ENCODE measurements at regions not wholly inside any gene's neighbourhood (a gene's known extent, or its start where the extent isn't known, plus 50 kb on each side); places are given as distances from the start of the nearest gene placed in this dataset.

DNA sequence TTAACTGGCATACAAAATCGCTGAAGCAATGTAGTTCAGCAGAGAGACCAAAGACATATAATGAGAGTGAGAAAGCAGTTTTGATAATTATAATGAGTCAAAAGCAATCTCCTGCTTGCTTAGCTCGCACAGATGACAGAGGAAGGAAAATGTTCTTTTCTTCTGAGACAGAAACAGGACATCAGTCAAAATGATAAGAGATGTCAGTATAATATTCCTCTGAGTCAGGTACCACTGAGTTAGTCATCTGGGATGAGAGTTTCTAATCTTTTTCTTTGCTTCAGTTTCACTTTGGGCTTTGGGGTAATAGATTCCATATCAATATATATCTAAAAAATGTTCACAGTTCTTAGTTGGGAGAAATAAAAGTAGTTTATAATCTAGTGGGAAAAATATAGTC, 387.2 kb downstream of the PCDH7 start:
- no peak for DNase-seq

DNA sequence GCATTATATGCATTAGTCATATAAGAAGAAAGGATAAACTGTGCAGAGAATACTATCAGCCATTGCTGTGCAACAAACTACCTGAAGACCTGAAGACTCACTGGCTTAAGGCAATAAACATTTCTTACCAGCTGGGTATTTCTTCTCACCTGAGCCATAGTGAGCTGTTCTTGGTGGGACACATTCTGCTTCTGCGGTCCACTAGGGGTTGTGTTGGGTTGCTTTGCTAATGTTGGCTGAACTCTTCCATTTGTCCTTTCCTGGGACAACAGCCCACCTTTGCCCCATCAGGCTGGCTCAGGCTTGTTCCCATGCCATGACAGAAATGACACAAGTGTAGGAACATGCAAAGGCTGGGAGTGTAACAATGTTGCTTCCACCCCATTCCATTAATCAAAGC, 388.6 kb downstream of the PCDH7 start:
- no peak for DNase-seq

DNA sequence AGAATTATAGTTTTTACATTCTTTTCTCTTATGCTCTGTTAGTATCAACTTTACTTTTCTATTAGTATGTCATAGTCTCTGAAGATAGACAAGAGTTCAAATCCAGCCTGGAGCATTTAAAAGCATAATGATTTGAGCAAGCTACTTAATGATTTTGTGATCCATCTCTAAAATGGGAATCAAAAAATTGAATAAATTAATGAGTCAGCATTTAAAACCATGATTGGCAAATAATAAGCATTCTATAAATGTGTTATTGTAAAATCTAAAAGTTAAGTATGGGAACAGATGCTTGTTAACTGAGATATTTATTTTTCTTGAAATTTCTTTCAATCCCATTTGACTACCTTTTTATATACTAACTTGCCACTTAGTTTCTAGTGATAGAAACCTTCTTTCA, 391.6 kb downstream of the PCDH7 start:
- no peak for DNase-seq

- DNase-seq: no peak
These were observed 394.6 kb downstream of the PCDH7 start for GRCh38 chr4:31114816-31115215.

DNA sequence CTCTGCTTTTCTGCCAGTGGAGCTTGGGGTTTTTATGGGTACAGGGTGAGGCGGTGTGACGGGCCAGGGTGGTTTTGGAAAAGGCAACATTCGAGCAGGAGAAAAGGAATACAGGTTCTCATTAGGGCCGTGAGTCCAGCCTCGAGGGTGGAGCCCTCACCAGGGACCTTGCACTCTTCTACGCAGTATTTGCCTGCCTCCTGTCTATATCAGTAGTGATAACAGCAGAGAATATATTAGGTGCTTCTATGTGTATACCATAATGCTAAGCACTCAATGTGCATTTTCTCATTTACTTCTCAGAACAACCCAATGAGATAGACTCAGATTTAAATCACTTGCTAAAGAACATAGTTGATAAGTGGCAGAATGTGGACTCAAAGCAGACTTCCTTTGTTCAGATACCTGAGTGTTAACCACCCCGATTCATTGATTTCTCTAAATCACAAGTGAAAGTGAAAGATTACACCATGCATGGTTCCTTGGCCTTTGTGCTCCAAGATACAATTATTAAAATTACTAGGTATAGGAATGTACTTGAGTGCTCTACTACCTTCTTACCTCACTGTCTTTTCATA, 403.9 kb downstream of the PCDH7 start:
- DNase-seq: no peak

DNA sequence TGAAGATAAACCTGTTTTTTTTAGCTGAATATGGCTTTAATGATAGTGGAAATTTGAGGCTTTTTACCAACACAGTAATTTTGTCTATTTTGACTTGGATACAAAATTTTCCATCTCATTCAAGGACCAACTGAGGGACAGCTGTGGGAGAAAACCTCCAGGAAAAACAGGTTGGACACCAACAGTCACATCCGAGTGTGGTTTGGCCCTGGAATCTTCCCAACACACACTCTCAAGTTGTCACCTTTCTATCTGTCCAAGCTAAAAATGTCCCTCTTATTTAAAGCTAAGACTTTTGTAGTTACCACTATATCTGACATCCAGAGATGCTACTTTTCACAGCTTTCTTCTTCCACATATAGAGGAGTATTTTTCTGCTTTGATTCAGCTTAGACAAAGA, 404.9 kb downstream of the PCDH7 start:
- no peak for DNase-seq

DNA sequence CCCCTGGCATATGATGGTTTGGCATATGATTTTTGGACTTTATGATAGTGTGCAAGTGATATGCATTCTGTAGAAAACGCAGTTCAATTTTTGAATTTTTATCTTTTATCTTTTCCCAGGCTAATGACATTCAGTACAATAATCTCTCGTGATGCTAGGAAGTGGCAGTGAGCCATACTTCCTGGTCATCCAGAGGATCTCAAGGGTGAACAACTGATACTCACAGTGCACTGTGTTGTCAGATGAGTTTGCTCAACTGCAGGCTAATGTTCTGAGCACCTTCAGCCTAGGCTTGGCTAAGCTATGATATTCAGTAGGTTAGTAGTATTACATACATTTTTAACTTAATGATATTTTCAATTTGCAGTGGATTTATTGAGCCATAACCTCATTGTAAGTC, 405.3 kb downstream of the PCDH7 start:
- DNase-seq: no peak

DNA sequence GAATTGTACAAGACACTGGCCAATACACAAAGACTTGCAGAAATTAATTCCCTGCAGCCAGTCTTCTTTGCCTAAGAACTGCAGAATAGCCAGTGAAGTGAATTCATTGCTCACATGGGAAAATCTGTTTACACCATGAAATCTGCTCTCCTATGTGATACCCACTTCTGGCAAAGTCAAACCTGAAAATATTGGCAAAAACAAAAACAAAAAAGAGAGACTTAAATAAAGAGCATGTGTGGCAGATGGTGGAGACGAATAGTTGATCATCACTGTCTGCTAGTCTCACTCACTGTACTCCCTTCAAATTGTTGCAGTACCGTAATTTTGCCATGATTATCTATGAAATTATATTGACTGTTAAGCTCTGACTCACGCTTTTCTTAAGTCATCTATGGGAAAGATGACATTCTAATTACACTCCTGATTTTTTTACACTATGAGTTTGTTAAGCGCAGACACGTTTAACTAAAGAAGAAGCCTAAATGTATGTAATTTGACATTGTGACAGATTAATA, 406.8 kb downstream of the PCDH7 start:
- DNase-seq: no peak

GRCh38 chr4:31130930-31131329, 410.8 kb downstream of the PCDH7 start:
- DNase-seq: no peak

GRCh38 chr4:31134720-31135119, 414.6 kb downstream of the PCDH7 start:
- DNase-seq: no peak

DNA sequence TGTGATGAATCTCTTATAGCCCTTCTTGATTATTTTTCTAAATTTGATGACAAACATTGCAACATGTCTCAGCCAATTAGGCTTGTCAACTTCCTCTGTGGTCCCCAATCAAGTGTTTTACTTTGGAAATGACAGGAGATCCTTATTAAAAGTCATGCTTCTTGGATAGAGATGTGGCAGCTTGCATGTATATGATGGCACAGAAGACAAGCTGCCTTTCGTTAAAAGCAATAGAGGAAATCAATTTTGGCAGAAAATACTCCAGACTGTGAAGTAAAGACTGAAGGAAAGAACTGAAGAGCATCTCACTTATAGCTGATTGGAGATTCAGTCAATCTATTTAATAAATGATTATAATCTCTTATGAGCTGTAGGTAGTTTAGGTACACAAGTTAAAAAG, 419.6 kb downstream of the PCDH7 start:
- DNase-seq: no peak

DNA sequence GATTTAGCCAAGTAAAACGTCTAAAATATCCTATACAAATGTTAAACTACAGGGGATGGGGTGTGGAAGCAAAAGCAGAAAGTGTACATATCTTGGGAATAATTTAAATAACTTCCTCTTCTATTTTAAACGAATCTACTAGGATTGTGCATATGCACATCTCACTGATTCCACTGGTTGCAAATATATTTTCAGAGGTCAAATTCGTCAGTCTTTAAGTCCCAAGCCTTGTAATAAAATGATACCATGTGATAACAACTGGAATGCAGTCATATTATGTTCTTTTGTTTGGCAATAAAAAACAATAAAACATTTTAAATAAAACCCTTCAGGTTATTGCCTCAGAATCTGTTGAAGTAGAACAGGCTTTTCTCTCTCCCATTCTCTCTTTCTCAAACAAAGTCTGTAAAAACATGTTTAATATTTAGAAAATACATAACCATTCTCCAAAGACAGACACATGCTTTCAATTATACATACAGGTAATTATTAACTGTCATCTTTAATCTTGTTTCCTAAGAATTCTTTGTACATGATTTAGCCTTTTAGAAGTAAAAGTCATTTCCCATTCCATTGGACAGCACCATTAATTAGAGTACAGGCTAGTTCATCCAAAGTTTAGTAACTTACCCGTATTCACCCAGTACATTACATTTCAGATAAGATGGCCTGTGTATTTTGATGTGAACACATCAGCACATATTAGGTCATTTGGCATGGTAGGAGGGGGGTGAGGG, 421.1 kb downstream of the PCDH7 start:
- no peak for DNase-seq

DNA sequence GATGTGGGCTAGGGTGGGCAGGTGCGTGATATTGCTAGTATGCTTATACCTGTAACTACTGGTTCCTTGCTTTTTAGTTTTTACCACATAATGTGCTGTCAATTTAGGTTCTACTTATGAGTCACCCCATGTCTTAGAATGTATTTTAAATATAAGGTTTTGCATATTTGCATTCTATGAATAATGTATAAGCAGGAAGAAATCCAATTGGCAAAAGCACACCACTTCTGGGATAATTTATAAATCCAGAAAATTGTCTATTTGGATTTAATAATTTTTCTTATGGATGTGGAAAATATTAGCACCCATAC, 421.6 kb downstream of the PCDH7 start:
- DNase-seq: no peak

GRCh38 chr4:31146366-31146765, 426.2 kb downstream of the PCDH7 start:
- DNase-seq: no peak

GRCh38 chr4:31148990-31149389, 428.8 kb downstream of the PCDH7 start:
- no peak for DNase-seq

DNA sequence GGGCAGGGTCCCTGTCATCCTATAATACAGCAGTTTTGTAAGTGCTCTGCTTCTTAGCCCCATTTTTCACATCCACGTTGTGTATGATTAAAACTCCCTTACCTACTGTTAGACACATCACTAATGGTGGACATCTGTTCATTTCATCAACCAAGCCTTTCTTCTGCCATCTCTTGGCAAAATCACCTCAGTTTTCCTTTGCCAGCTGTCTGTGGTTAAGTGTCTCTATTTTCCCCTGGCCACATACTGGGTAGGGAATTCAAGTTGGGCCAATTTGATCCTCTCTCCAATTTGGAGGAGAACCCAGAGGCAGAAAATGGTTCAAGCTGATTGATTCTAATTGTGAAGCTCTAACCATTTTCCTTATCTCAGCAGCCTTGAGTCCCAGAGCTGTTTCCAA, 436.1 kb downstream of the PCDH7 start:
- no peak for DNase-seq

DNA sequence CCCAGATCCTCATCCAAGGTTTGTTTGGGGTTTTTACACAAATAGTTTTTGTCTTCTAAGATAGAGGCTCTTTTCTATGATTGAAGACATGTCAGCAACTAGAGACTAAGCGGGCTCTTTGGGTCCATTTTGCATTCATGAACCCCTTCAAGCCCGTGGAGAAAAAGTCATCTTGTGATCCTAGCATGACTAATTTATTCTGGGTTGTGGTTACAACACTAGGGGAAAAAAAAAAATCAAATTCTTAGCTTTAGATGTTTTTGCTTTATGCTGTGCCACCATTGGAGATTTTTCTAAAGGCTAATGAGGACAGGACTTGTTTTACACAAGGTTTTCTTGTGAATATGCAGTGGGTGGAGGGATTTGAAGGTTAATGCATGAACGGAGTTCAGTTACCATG, 440.0 kb downstream of the PCDH7 start:
- DNase-seq: no peak

GRCh38 chr4:31169846-31170245, 449.7 kb downstream of the PCDH7 start:
- no peak for DNase-seq

DNA sequence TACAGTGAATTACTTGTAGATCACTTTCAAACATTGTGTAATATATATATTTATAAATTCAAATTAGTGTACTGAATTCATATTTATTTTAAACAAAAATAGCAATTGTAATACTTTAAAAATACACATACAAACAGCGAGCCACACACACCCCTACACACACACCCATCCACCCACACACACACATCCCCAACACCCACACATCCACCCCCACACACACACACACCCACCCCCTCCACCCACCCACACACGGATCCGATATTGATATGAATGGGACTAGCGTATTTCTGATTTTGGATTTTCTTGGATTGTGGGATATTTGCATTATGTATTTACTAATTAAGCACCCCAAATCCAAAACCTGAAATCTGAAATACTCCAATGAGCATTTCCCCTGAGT, 451.2 kb downstream of the PCDH7 start:
- no peak for DNase-seq

GRCh38 chr4:31175242-31175910, 455.2 kb downstream of the PCDH7 start:
- DNase-seq: no peak

DNA sequence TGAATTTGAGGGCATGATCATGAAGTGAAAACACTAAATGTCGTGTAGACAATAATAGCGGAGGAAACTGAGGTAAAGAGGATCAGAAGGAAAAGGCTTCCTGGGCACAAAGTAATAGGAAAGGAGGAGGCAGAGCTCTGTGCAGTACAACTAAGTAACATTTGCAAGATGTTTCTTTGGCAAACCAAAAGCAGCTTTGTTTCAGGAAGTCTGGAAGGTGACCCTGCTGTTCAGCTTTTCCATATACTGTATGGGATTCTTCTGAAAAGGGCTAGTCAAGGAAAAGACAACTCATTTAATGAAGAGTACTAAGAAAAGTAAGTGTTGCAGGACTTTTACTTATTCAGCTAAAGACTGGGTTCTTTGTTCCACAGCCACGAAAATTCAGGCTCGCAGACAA, 463.1 kb downstream of the PCDH7 start:
- no peak for DNase-seq

DNA sequence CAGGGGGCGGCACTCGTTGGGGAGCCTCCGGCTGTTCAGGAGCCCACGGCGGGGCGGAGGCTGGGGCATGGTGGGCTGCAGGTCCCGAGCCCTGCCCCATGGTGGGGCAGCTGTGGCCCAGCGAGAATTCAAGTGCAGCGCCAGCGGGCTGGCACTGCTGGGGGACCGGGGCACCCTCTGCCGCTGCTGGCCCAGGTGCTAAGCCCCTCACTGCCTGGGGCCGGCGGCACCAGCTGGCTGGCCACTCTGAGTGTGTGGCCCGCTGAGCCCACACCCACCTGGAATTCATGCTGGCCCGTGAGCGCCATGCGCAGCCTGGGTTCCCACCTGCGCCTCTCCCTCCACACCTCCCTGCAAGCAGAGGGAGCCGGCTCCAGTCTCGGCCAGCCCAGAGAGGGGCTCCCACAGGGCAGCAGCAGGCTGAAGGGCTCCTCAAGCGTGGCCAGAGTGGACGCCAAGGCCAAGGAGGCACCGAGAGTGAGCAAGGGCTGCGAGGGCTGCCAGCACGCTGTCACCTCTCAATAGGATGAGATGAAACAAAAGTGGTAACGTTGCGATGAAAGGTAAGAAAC, 464.9 kb downstream of the PCDH7 start:
- no peak for DNase-seq

- DNase-seq: no peak
These were observed 467.8 kb downstream of the PCDH7 start for GRCh38 chr4:31187979-31188378.
